KMS-11 (cell line): ENCODE measurements at regions not wholly inside any gene's neighbourhood (a gene's known extent, or its start where the extent isn't known, plus 50 kb on each side); places are given as distances from the start of the nearest gene placed in this dataset.
"Not testable (repeated sequence)": the region's sequence is repeated elsewhere in the genome, so short reads cannot be mapped to it uniquely, and the experiment has no call there.

Experiments
- H2AFZ ChIP-seq: fragments of 200-600 bp; sonication (generic); 2 replicates; pipeline ENCODE4 v1.6.1; 2016; ENCODE audit warnings: antibody characterized with exemption, mixed run types, low read depth
- H3K27ac ChIP-seq: fragments of 200-600 bp; sonication (generic); 2 replicates; pipeline ENCODE4 v1.6.1; 2016; ENCODE audit warnings: mild to moderate bottlenecking, mixed run types
- H3K27me3 ChIP-seq: fragments of 200-600 bp; sonication (generic); 2 replicates; pipeline ENCODE4 v1.6.1; 2017; ENCODE audit warnings: mild to moderate bottlenecking, low read depth, mixed run types, moderate library complexity; ENCODE audit not compliant: insufficient read depth
- H3K36me3 ChIP-seq: fragments of 200-600 bp; sonication (generic); 2 replicates; pipeline ENCODE4 v1.6.1; 2017; ENCODE audit warnings: mild to moderate bottlenecking, mixed run types; ENCODE audit not compliant: insufficient read depth
- H3K4me1 ChIP-seq: fragments of 200-600 bp; sonication (generic); 2 replicates; pipeline ENCODE4 v1.6.1; 2016; ENCODE audit warnings: mild to moderate bottlenecking, low read depth, mixed run types; ENCODE audit not compliant: poor library complexity, severe bottlenecking
- H3K4me2 ChIP-seq: fragments of 200-600 bp; sonication (generic); 2 replicates; pipeline ENCODE4 v1.7.0; 2016; ENCODE audit warnings: mild to moderate bottlenecking, mixed run types
- H3K4me3 ChIP-seq: fragments of 200-600 bp; sonication (generic); IDR thresholded peaks from 2 replicates; pipeline ENCODE4 v1.6.1; 2017; ENCODE audit warnings: low read depth, low read length, mixed read lengths; ENCODE audit not compliant: insufficient read depth
- H3K79me2 ChIP-seq: fragments of 200-600 bp; sonication (generic); 2 replicates; pipeline ENCODE4 v1.6.1; 2016; ENCODE audit warnings: low read depth, mixed run types; ENCODE audit not compliant: insufficient read depth
- H3K9ac ChIP-seq: fragments of 200-600 bp; sonication (generic); 2 replicates; pipeline ENCODE4 v1.6.1; 2016; ENCODE audit warnings: mild to moderate bottlenecking, mixed run types
- H4K20me1 ChIP-seq: fragments of 200-600 bp; sonication (generic); 2 replicates; pipeline ENCODE4 v1.6.1; 2016; ENCODE audit warnings: mild to moderate bottlenecking, mixed run types; ENCODE audit not compliant: insufficient read depth
- TF ChIP-seq, protein P1 (sequence below): fragments of 200-600 bp; sonication (generic); conservative IDR thresholded peaks from 2 replicates; pipeline ENCODE4 v1.6.1; 2017; ENCODE audit warnings: low read depth, mild to moderate bottlenecking, antibody characterized with exemption, low read length, moderate library complexity, mixed read lengths

DNA sequence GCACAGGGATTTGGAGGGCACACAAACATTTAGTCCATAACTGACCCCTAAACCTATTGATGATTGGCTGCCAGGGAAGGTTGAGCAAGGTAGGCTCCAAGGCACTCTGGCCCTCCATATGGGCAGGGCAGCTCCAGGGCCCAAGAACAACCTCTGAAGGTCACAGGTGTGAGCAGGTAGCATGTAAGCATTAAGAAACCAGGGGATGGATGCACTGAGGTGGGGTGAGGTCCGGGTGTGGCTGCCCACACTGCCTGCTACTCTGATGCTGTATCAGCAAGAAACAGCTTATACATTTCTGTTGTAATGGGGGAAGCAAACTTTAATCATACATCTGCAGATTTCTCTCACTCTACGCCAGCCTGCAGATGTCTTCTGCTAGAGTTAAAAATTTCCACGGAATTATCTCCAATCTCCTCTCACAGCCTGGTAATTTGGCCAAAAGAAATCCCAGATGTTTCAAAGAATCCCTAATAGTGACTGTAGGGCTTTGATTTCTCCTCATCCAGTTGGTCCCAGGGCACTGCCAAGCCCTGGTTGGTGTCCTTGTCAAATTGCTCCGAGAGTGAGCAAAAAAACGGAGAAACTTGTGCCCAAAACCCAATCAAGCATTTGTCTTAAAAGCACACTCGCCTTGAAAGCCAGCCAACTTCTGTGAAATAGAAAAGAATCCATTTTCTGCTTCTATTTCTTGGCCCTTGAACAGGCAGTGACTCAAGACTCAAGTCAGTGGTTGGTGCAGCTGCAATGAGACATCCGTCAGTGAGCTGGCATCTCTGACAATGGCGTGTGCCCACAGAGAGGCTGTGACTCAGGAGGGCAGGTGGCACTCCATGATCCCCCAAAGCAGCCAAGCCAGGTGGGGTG, 72.5 kb upstream of the MRI1 start:
- peaks cover 43% of the 10 kb centered on the region; the same call in 1 of the 2 replicates for H3K27me3 ChIP-seq
- no peak overlapping the region for H3K4me3 ChIP-seq
- no peak overlapping the region for H2AFZ ChIP-seq
- H3K79me2 ChIP-seq, result no peaks in the 10 kb centered on the region
- no peaks in the 10 kb centered on the region for H3K4me1 ChIP-seq
- no peak overlapping the region for H3K4me2 ChIP-seq
- no peaks in the 10 kb centered on the region for H4K20me1 ChIP-seq
- no peak overlapping the region for H3K27ac ChIP-seq
- no peak overlapping the region for H3K9ac ChIP-seq
- no peaks in the 10 kb centered on the region for H3K36me3 ChIP-seq
- TF ChIP-seq, protein P1, sequence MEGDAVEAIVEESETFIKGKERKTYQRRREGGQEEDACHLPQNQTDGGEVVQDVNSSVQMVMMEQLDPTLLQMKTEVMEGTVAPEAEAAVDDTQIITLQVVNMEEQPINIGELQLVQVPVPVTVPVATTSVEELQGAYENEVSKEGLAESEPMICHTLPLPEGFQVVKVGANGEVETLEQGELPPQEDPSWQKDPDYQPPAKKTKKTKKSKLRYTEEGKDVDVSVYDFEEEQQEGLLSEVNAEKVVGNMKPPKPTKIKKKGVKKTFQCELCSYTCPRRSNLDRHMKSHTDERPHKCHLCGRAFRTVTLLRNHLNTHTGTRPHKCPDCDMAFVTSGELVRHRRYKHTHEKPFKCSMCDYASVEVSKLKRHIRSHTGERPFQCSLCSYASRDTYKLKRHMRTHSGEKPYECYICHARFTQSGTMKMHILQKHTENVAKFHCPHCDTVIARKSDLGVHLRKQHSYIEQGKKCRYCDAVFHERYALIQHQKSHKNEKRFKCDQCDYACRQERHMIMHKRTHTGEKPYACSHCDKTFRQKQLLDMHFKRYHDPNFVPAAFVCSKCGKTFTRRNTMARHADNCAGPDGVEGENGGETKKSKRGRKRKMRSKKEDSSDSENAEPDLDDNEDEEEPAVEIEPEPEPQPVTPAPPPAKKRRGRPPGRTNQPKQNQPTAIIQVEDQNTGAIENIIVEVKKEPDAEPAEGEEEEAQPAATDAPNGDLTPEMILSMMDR, result no peak

DNA sequence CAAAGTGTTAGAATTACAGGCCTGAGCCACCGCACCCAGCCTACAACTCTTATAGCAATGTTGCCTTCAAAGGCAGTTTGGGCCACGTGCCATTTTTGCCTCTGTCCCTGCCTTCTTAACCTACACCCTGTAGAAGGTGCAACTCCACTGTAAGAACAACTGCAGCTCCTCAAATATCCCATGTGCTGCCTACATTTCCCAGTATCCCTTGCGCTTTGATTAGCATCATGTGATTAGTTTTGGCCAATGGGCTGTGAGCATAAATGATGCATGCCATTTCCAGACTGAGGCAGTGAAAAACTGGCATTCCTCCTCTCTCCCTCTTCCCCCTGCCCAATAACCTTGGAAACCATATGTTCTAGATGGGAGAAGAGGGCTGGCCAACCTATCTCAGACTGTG, 75.2 kb upstream of the MRI1 start:
- Histone ChIP-seq H2AFZ (no peak overlapping the region), H3K9ac (no peak overlapping the region), H3K4me2 (no peak overlapping the region), H3K4me1 (no peaks in the 10 kb centered on the region), H3K79me2 (no peaks in the 10 kb centered on the region), H3K27ac (no peak overlapping the region), H3K27me3 (peaks cover 35% of the 10 kb centered on the region; the same call in 1 of the 2 replicates), H3K36me3 (no peaks in the 10 kb centered on the region), H3K4me3 (no peak overlapping the region), H4K20me1 (no peaks in the 10 kb centered on the region)
- TF ChIP-seq, protein P1, result no peak

DNA sequence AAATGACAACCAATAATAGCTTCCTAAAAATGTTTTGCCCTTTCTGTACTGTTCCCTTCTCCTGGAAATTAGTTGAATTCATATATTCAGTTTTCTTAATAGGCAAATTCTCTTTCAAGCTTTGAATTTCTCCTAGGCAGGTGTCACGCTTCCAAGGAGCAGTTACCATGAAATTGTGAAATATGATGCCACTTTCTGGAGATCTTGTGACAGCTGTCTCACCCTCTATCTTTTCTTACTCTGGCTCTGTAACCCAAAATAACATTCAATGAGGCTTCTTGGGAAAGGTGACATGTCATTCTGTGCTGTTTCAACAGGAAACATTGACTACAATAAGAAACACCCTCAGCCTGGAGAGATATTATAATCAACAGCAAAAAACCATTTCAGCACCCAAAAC, 80.3 kb upstream of the MRI1 start:
- H3K27ac ChIP-seq, result no peak overlapping the region
- no peak overlapping the region for H3K9ac ChIP-seq
- no peak overlapping the region for H2AFZ ChIP-seq
- TF ChIP-seq, protein P1, result no peak
- H3K36me3 ChIP-seq, result no peaks in the 10 kb centered on the region
- no peaks in the 10 kb centered on the region for H3K79me2 ChIP-seq
- no peak overlapping the region for H3K4me3 ChIP-seq
- H3K27me3 ChIP-seq, result peaks cover 16% of the 10 kb centered on the region; the same call in 1 of the 2 replicates
- H4K20me1 ChIP-seq, result no peaks in the 10 kb centered on the region
- H3K4me1 ChIP-seq, result no peaks in the 10 kb centered on the region
- no peak overlapping the region for H3K4me2 ChIP-seq

DNA sequence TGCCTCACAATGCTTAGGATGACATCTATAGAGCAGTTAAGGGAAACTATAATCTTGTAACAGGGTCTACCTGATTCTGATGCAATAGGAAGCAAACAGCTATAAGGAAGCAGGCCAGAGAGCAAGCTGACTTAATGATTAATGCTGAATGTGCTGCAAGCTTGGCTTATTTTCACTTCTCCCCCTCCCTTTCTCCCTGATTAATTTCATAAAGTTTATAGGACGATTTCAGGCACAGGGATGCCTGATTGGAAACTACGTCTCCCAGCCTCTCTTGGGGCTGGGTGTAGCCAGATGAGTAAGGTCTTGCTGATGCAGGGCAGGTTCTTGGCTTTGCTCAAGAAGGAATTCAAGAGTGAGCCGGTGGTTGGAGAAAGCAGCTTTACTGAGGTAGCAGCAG, 82.8 kb upstream of the MRI1 start:
- H3K9ac ChIP-seq, result no peak overlapping the region
- H3K27ac ChIP-seq, result no peak overlapping the region
- no peaks in the 10 kb centered on the region for H3K79me2 ChIP-seq
- H3K36me3 ChIP-seq, result no peaks in the 10 kb centered on the region
- no peak overlapping the region for H3K4me3 ChIP-seq
- H4K20me1 ChIP-seq, result no peaks in the 10 kb centered on the region
- H3K4me2 ChIP-seq, result no peak overlapping the region
- H3K4me1 ChIP-seq, result no peaks in the 10 kb centered on the region
- TF ChIP-seq, protein P1, result no peak
- H2AFZ ChIP-seq, result no peak overlapping the region
- peaks cover 15% of the 10 kb centered on the region; the same call in 1 of the 2 replicates for H3K27me3 ChIP-seq

DNA sequence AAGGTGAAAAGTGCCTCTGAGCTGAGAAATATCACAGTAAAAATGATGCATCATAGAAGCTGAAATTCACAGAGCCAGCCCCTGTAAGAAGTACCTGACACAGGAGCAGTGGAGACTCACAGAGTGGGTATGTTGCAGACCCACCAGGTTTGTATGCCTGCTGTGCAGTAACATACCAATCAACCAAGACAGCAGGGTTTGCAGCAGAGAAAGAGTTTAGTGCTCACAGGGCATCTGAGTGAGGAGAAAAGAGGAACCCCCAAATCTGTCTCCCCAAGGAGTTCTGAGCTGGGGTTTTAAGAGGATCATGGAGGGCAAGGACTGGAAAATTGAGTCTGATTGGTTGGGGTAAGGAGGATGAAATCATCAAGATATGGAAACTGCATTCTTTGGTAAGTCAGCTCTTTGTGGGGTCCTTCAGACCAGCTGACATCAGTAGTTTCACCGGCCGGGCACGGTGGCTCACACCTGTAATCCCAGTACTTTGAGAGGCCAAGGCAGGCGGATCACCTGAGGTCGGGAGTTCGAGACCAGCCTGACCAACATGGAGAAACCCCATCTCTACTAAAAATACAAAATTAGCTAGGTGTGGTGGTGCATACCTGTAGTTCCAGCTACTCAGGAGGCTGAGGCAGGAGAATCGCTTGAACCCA, 83.5 kb upstream of the MRI1 start:
- H3K9ac ChIP-seq, H3K27ac ChIP-seq, H4K20me1 ChIP-seq, H2AFZ ChIP-seq, H3K4me2 ChIP-seq, H3K36me3 ChIP-seq, H3K4me1 ChIP-seq, H3K79me2 ChIP-seq, H3K4me3 ChIP-seq: not testable (repeated sequence)
- H3K27me3 ChIP-seq, result peaks cover 15% of the 10 kb centered on the region; the same call in 1 of the 2 replicates

DNA sequence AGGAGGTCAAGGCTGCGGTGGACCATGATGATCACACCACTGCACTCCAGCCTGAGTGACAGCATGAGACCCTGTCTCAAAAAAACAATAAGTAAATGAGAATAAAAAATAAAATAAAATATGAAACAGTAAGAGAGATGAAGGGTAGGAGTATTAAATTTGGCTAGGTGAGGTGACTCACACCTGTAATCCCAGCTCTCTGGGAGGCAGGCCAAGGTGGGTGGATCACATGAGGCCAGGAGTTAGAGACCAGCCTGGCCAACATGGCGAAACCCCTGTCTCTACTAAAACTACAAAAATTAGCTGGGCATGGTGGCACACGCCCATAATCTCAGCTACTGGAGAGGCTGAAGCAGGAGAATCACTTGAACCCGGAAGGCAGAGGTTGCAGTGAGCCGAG, 87.4 kb upstream of the MRI1 start:
- H3K79me2 ChIP-seq, H2AFZ ChIP-seq, H3K36me3 ChIP-seq, H3K9ac ChIP-seq, H3K27me3 ChIP-seq, H3K4me1 ChIP-seq, H4K20me1 ChIP-seq, H3K4me3 ChIP-seq, H3K4me2 ChIP-seq, H3K27ac ChIP-seq: not testable (repeated sequence)
